Sigmoid colon (tissue), 4 donors: ENCODE measurements at regions not wholly inside any gene's neighbourhood (a gene's known extent, or its start where the extent isn't known, plus 50 kb on each side); places are given as distances from the start of the nearest gene placed in this dataset.

Experiments used
- CTCF ChIP-seq, 4 experiments: fragments of 450-650 bp in 3 of 4; fragments of 200-600 bp in 1 of 4; IDR thresholded peaks; one replicate each; pipeline ENCODE4 v1.5.1; 2016 to 2019; ENCODE audit warnings: antibody characterized with exemption in 4 of 4, mild to moderate bottlenecking in 3 of 4, moderate library complexity in 2 of 4
- EP300 ChIP-seq, 4 donors: sonication (generic); formaldehyde crosslinking; IDR thresholded peaks; one replicate each; pipeline ENCODE4 v1.6.1; 2017; ENCODE audit warnings: antibody characterized with exemption in 4 of 4
- POLR2A ChIP-seq, 2 donors: fragments of 450-650 bp; IDR thresholded peaks; one replicate each; pipeline ENCODE4 v1.6.1; 2016; ENCODE audit warnings: antibody characterized with exemption in 2 of 2, mild to moderate bottlenecking in 2 of 2, moderate library complexity in 2 of 2
- POLR2AphosphoS5 ChIP-seq, 4 donors: sonication (generic); formaldehyde crosslinking; IDR thresholded peaks; one replicate each; pipeline ENCODE4 v1.6.1; 2017; ENCODE audit warnings: antibody characterized with exemption in 4 of 4

- no peak for TF ChIP-seq POLR2A (IDR thresholded peaks at IDR 0.05)
- no peak for TF ChIP-seq CTCF (IDR thresholded peaks at IDR 0.05)
- no peak for TF ChIP-seq POLR2AphosphoS5 (IDR thresholded peaks at IDR 0.05)
- TF ChIP-seq EP300 (IDR thresholded peaks at IDR 0.05): no peak
Measured at GRCh38 chr20:12733811-12734210, 275.0 kb upstream of the SPTLC3 start.
